ENCODE measurements at regions not wholly inside any gene's neighbourhood (a gene's known extent, or its start where the extent isn't known, plus 50 kb on each side); places are given as distances from the start of the nearest gene placed in this dataset.

- H3K79me2 ChIP-seq (ENCODE audit: insufficient read depth, low read length): no peaks in the 10 kb centered on the region
- no peaks in the 10 kb centered on the region for H3K79me1 ChIP-seq (ENCODE audit: insufficient read depth, low read depth, low read length, poor library complexity, severe bottlenecking)
- no peak overlapping the region for H4K5ac ChIP-seq (ENCODE audit: insufficient read length, low read depth, low read length)
- H3K14ac ChIP-seq (ENCODE audit: insufficient read depth, low read length): no peak overlapping the region
- H3K4me1 Mint-ChIP-seq: no peaks in the 10 kb centered on the region
- no peak overlapping the region for H3K23ac ChIP-seq (ENCODE audit: insufficient read length, low read depth, low read length)
- H2BK12ac ChIP-seq (ENCODE audit: insufficient read length, low read depth, low read length): no peak overlapping the region
- H3K4me2 ChIP-seq (ENCODE audit: insufficient read depth, insufficient read length, low read length): no peak overlapping the region
- peaks cover 9 to 10% of the 10 kb centered on the region in 2 experiments; a peak in 4 of 5 replicates for H3K9me3 Mint-ChIP-seq
- no peak for DNase-seq
- H4K20me1 ChIP-seq (ENCODE audit: control insufficient read depth, insufficient read depth, insufficient read length): no peaks in the 10 kb centered on the region
- no peak overlapping the region for H3K27ac ChIP-seq (ENCODE audit: insufficient read length, low read depth, low read length)
- H3T11ph ChIP-seq (ENCODE audit: low read length): no peak overlapping the region
- no peak overlapping the region for H3K4me3 Mint-ChIP-seq
- H3K4ac ChIP-seq (ENCODE audit: low read depth, low read length): no peak overlapping the region
- no peak overlapping the region for H2AFZ ChIP-seq (ENCODE audit: low read length)
- no peaks in the 10 kb centered on the region for H3K9me3 ChIP-seq (ENCODE audit: control insufficient read depth, low read depth, low read length)
- H4K91ac ChIP-seq (ENCODE audit: insufficient read length, low read depth, low read length): no peak overlapping the region
- no peaks in the 10 kb centered on the region for H3K23me2 ChIP-seq (ENCODE audit: insufficient read length, low read depth, low read length, poor library complexity, severe bottlenecking)
- no peak overlapping the region for H2BK15ac ChIP-seq (ENCODE audit: low read depth, low read length)
- H3K56ac ChIP-seq (ENCODE audit: insufficient read length, low read depth, low read length): no peak overlapping the region
- no peaks in the 10 kb centered on the region for H3K4me1 ChIP-seq (ENCODE audit: insufficient read depth, low read length)
- H2BK20ac ChIP-seq (ENCODE audit: low read depth, low read length, poor library complexity, severe bottlenecking): no peak overlapping the region
- no peak overlapping the region for H2BK5ac ChIP-seq (ENCODE audit: insufficient read length, low read length)
- no peak overlapping the region for H3K18ac ChIP-seq (ENCODE audit: insufficient read length, low read depth, low read length)
- TF ChIP-seq CTCF (conservative IDR thresholded peaks at IDR 0.05): no peak
- H2BK120ac ChIP-seq (ENCODE audit: low read depth, low read length, poor library complexity, severe bottlenecking): no peak overlapping the region
- H3K27me3 Mint-ChIP-seq (ENCODE audit: low read depth): no peaks in the 10 kb centered on the region
- no peak overlapping the region for H4K8ac ChIP-seq (replicated peaks; ENCODE audit: insufficient read length, low read depth, low read length)
- no peak overlapping the region for H3K9ac ChIP-seq (ENCODE audit: extremely low read depth, insufficient read length, low read length)
- no peak overlapping the region for H3K27ac Mint-ChIP-seq
- H2AK5ac ChIP-seq (ENCODE audit: insufficient read length, low read length): no peak overlapping the region
- peaks cover 0 to 5% (median 3%) of the 10 kb centered on the region in 3 experiments; a peak in 1 of 7 replicates for H3K36me3 Mint-ChIP-seq (ENCODE audit: insufficient read depth in 1 of 3, low read depth in 3 of 3)
- H3K27me3 ChIP-seq (ENCODE audit: insufficient read depth, low read length): no peaks in the 10 kb centered on the region
Measured at GRCh38 chr3:164498917-164499316, 579.4 kb downstream of the SI start.
